ENCODE measurements at regions not wholly inside any gene's neighbourhood (a gene's known extent, or its start where the extent isn't known, plus 50 kb on each side); places are given as distances from the start of the nearest gene placed in this dataset.

- ATAC-seq = no peak
- no peak for TF ChIP-seq CREB5 (CRISPR knock-in tag; IDR thresholded peaks at IDR 0.05; ENCODE audit: low read depth)
- no peak for TF ChIP-seq PPARA (CRISPR knock-in tag; IDR thresholded peaks at IDR 0.05; ENCODE audit: borderline replicate concordance)
- no peak for TF ChIP-seq ZC3H10 (CRISPR knock-in tag; IDR thresholded peaks at IDR 0.05)
- no peak for TF ChIP-seq ZNF8 (CRISPR knock-in tag; IDR thresholded peaks at IDR 0.05)
- TF ChIP-seq ARNTL (CRISPR knock-in tag; IDR thresholded peaks at IDR 0.05; ENCODE audit: borderline replicate concordance, low read depth) = no peak
- TF ChIP-seq RARB (CRISPR knock-in tag; IDR thresholded peaks at IDR 0.05) = no peak
- no peak for TF ChIP-seq TSHZ2 (CRISPR knock-in tag; IDR thresholded peaks at IDR 0.05)
- no peak for TF ChIP-seq GLIS3 (CRISPR knock-in tag; IDR thresholded peaks at IDR 0.05)
- no peak for TF ChIP-seq SNAI2 (CRISPR knock-in tag; IDR thresholded peaks at IDR 0.05)
- no peak for TF ChIP-seq TOX (CRISPR knock-in tag; IDR thresholded peaks at IDR 0.05; ENCODE audit: borderline replicate concordance)
- TF ChIP-seq ZNF70 (CRISPR knock-in tag; IDR thresholded peaks at IDR 0.05) = no peak
- TF ChIP-seq ESRRG (CRISPR knock-in tag; IDR thresholded peaks at IDR 0.05) = no peak
- TF ChIP-seq BACH2 (CRISPR knock-in tag; IDR thresholded peaks at IDR 0.05; ENCODE audit: borderline replicate concordance) = no peak
- no peak for TF ChIP-seq ISL1 (CRISPR knock-in tag; IDR thresholded peaks at IDR 0.05)
Measured at GRCh38 chr3:152671446-152672319, 163.2 kb upstream of the P2RY1 start.

- TF ChIP-seq ZNF70 (CRISPR knock-in tag; IDR thresholded peaks at IDR 0.05) (no peak), POU6F1 (CRISPR knock-in tag; IDR thresholded peaks at IDR 0.05; ENCODE audit: borderline replicate concordance, low read depth) (no peak), GLIS3 (CRISPR knock-in tag; IDR thresholded peaks at IDR 0.05) (no peak), ZNF565 (CRISPR knock-in tag; conservative IDR thresholded peaks at IDR 0.05; ENCODE audit: low read depth) (no peak), TCF4 (CRISPR knock-in tag; IDR thresholded peaks at IDR 0.05; ENCODE audit: borderline replicate concordance) (no peak), PPARA (CRISPR knock-in tag; IDR thresholded peaks at IDR 0.05; ENCODE audit: borderline replicate concordance) (no peak), OSR1 (CRISPR knock-in tag; IDR thresholded peaks at IDR 0.05) (no peak), TSHZ2 (CRISPR knock-in tag; IDR thresholded peaks at IDR 0.05) (no peak), ZFP30 (CRISPR knock-in tag; IDR thresholded peaks at IDR 0.05) (no peak), ARNTL (CRISPR knock-in tag; IDR thresholded peaks at IDR 0.05; ENCODE audit: borderline replicate concordance, low read depth) (no peak), CREB5 (CRISPR knock-in tag; IDR thresholded peaks at IDR 0.05; ENCODE audit: low read depth) (no peak), ZFP3 (CRISPR knock-in tag; IDR thresholded peaks at IDR 0.05) (no peak)
- ATAC-seq = no peak
Measured at GRCh38 chr3:152672320-152672649, 162.6 kb upstream of the P2RY1 start.

Data from SK-N-SH treated with all-trans-retinoic acid at 6 μM for 48 hours (cell line).